ENCODE measurements at regions not wholly inside any gene's neighbourhood (a gene's known extent, or its start where the extent isn't known, plus 50 kb on each side); places are given as distances from the start of the nearest gene placed in this dataset.

DNA sequence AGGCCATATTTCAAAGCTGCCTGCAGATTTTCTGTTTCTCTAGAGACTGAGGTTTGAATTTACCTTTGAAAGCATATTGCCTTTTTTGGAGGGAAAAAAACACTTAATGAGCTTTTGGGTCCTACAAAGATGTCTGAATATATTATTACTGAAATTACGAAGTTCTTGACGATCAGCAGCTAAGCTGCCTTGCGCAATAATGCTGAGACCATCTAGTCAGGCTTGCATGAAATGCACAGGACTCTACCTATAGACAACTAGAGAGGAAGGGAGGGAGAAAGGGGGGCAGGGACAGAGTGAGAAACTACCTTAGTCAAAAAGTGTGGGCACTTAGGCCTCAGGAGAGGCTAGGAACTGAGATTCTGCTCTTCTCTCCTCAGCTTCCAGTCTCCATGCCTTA lies 175.9 kb upstream of the KIF2A start:
- no peak for DNase-seq

DNA sequence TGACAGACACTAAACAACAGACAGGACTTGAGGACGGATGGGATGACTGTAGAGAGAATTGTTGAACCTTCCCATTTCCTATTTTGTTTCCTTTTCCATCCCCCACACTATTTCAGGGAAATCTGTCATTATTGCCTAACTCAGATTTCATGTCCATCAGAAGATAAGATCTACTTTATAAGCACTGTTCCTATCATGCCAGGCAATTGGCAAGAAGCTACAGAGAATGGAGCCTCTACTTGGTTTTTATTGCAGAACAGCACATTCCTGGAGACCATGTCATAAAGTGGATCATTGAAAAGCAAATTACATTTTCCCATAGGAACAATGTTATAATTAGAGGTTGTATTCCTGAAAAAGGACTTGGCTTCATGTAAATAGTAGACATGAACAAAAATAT lies 173.7 kb upstream of the KIF2A start:
- no peak for DNase-seq

DNA sequence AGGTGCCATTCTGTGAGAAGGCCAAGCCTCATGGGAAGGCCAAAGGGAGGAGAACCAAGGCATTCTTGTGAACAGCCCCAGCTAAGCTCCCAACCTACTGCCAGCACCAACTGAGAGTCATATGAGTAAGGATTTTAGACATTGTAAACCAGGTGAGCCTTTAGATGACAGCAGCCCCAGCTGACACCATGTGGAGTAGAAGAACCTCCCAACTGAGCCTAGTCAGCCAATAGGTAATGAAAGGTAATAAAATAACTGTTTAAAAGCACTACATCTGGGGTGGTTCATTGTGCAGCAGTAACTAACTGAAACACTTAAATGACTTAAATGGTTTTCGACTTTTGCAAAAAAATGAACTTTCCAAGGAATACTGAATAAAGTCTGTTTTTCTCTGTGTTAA lies 172.6 kb upstream of the KIF2A start:
- no peak for DNase-seq

DNA sequence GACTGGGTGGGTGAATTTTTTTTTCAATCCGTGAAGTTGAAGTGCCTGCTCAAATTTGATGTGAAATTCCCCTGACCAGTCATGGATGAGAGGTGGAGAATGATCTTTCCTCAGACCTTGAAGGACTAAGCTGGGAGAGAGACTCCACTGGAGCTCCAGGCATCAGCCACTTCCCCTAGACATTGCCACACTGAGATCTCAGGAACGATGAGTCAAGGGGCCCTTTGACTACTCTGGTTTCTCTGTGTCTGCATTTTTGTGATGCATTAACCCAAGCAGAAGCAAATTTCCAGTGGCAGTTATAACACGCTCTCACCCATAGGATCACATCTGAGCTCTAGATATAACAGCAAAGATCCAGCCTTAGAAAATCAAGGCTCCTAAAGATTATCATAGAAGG lies 171.2 kb upstream of the KIF2A start:
- DNase-seq = no peak

DNA sequence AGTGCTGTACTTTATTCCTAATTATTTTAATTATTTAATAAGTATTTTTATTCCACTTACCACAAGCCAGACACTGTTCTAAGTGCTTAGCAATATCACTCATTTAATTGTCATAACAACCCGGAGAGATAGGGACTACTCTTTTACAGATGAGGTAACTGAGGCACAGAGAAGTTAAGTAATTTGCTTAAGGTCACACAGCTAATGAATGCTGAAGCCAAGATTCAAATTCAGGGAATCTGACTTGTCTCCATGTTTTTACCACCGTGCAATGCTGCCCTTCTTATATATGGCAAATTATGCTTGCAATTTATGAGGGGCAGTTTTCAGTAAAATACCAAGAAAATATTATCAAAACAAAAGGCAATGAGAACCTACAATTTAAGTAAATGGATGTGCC lies 168.4 kb upstream of the KIF2A start:
- DNase-seq = no peak

DNA sequence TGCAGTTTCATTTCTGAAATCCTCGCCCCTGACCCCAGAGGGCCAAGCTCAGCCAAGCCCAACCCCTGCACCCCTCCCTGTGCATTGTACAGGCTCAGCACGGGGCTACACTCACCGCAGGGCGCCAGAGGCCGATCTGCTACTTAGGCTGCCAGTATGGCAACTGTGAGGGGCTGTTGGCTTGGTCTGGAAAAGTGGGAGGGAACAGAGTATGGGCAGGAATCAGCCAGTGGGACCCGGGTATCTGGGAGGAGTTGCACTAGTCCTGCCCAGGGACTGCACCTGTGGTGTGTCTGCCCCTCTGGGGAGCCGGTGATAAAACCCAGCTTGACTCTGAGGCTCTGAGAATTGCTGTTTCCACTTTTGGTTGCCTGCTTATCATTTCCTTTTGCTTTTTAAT lies 167.4 kb upstream of the KIF2A start:
- no peak for DNase-seq

DNA sequence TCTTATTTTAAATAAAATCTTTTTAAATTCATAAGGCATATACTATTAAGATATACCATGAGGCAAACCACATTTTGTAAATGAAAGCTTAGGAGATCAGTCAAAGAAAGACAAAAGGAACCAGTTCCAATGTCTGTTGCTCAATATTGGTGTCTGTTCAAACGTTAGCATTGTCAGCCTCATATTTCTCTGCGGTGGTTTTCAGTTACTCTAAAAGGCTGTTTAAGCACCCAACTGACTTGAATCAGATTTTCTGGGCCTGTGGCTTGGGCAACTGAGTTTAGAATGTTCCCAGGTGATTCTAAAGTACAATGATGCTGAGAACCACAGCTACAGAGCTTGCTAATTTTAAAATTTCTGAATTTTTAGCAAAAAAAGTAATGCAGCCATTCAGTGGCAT lies 166.3 kb upstream of the KIF2A start:
- DNase-seq = no peak

DNA sequence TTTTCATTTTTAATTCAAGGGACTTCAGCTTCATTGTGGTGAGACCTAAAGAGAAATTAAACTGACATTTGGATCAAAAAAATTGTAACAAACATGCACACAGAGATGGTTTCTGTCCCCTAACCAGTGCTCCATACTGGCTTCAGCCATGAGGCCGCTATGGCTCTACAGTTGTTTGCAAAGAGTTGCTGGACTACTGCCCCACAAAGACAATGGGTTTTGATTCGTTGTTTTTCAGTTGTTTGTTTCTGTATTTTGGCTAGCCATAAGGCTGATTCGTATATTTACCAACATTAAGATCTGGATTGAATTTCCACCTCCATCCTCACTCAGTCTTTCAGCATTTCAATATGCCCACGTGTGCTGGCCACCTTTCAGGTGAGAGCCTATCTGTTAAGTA lies 163.7 kb upstream of the KIF2A start:
- no peak for DNase-seq

DNA sequence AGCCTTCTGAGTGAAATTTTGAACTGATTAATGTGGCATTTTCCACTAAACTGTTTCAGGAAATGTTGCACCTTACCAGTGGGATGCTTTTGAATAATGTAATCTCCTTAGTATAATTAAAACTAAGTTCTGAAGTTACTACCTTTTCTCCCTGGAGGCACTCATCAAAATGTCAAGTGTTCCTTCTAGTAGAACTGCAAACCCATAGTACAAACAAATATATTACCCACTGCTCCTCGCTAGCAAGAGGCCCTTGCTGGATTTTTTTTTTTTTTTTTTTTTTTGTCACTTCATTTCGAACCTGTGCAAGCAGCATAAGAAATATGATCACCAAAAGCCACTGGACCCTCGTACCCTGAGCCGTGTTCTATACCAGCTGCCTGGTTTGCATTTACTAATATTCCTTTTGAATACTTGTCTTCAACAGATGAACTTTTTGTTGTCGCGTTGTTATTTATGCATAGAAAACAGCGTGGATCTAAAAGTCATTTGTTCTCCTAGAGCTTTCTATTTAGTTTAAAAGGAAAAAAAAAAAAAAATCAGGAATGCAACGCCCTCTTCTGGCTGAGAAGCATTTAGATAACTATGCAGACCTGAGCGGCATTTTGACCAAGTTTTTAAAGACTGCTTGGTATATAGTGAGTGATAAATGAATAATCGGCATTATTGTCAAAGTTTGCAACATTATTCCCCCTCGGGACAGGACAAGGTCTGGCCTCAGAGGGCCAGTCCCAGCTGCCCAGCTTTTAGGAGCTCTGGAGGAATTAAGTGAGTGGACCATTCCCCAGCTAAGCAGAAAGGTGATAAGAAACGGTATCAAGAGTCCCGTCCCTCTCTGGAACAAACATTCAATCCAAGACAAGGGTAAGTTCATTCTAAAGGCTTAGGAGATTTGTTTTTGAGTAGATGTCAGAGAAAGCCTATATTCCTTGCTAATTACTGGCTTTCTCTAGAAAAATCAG lies 162.5 kb upstream of the KIF2A start:
- DNase-seq = peak; percentile 11

DNA sequence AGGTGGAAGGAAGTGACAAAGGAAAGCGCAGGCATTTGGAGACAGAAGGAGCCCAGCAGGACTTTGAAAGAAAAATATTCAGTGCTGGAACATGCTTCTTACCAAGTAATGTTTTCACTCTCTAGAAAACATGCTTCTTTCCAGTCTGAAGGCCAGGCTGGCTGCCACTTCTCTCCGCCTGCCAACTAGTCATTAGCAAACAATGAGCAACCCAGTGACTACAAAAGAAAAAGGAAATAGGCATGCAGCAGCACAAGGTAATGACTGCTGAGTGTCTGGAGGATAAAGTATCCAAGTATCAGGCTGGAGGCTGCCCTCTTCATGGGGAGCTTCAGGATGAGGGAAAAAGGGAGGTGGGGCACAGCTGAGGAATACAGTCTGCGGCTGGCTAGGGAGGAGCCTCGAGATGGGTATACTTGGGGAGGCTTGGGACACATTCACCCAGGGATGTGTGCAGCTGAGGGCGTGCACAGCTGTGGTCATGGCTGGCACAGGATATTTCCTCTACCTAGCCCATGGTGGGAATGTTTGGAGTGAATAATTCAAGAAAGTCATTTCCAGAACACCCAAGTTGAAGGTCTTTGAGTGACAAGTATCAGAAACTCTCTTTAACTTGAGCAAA lies 161.5 kb upstream of the KIF2A start:
- no peak for DNase-seq

DNA sequence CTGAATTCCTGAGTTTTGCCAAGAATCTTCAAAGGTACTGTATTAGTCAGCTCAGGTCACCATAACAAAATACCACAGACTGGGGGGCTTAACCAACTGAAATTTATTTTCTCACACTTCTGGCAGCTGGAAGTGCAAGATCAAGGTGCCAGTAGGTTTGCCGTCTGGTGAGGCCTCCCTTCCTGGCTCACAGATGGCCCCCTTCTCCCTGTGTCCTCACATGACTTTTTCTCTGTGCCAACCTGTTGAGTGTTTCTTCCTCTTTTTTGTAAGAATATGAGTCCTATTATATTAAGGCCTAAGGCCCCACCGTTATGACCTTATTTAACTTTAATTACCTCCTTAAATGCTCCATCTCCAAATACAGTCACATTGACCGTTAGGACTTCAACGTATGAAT lies 156.1 kb upstream of the KIF2A start:
- DNase-seq = no peak

DNA sequence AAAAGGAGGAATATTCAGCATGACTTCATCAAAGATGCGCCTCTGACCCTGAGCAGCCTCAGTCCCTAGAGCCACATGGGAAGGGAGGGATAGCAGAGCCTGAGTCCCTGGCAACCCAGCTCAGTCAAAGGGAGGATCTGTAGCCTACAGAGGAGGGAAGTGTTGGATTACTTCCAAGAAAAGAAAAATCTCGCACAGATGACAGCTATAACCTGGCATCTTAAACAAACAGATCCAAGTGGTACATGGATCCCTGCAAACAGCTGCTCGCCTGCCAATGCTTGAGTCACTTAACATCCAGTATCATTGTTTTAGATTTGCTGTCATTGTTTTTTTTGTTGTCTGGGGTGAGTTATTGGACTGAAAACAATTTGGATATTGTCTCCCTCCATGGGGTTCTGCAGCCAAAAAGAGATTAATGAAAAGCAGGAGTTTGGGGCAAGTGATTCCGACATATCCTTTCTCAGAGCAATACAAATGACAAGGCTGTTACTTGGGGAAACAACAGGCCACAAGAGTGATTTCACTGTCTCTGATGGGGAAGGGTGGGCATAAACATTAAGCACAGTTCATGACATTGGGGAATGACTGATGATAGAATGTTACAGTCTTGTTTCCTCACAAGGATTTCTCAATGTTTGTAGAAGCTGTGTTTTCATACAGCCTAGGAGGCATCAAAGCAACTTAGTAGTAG lies 153.5 kb upstream of the KIF2A start:
- peak; percentile 35 for DNase-seq

DNA sequence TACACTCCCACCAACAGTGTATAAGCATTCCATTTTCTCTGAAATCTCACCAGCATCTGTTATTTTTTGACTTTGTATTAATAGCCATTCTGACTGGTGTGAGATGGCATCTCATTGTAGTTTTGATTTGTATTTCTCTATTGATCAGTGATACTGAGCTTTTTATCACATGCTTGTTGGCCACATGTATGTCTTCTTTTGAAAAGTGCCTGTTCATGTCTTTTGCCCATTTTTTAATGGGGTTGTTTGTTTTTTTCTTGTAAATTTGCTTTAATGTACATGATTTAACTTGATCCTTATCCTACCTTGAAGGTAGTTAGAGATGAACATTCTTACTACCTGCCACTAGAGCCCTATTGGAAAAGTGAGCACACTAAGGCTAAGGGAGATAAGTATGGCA lies 151.2 kb upstream of the KIF2A start:
- no peak for DNase-seq

DNA sequence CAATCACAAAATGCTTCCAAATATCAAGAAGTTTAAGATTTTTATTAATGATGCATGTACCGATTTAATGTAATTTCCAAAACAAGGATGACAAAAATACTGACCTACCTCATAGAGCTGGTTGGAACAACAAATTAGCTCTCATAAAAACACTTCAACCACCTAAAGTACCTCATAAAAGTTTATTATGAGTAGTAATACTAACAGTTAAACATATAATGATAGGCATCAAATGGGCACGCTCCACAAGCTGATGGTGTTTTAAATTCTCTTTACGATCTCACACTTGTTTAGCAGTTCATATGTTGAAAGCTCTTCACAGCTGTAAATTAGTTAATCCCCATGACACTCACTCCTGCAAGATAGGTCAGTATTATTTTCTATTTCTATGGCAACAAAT lies 150.0 kb upstream of the KIF2A start:
- no peak for DNase-seq

DNA sequence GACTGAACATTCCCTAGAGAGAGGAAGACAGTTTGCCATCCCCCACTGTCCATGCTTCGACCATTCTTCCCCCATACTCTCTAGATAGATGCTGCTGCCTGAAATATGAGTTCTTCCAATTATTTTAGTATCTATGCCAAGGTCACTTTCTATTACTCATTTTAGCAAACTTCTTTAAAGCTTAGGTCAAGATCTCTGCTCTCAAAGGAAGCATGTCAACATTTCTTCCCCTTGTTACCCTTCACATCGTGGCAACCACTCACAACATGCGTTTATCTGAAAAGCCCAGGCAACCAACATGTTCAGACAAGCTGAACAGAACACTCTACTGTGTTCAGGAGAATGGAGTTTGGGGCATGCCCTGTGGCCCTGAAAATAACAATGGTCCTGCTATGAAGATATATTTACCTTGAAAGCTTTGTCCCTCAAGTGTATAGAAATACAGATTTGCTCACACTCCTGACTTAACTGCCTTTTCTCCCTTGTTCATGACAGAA lies 138.4 kb upstream of the KIF2A start:
- DNase-seq = no peak

DNA sequence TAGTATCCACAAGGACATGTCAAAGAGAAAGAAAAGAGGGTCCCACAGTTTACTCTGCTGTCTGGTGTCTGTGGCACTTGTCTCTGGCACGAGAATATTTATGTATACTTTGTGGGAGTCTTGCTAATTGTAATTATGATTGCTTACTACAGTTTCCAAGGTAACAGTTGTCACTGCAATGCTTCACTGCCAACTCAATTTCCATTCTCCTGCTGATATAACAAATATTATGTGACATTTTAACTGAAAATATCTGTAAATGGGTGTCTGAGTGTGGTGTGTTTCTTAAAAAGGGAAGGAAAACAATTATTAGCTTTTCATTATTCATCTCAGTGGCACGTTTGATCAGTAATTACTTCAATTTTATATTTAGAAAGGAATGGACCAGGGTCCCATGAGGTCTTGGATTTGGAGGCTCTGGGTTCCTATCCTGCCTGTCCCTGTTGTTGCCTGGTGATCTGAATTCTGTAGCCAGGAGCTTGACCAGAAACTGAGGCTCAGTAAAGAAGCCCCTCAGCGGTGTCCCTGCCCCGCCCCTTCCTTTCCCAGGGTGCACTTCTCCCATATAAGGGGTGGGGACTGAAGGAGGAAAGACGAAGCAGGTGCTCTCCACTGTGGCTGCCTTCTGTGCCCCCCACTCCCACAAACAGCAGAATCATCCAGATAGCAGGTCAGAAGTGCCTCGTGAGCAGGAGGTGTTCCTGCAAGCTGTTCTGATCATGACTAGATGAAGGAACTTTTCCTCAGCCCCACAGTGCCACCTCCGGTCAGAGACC lies 137.3 kb upstream of the KIF2A start:
- DNase-seq = no peak

DNA sequence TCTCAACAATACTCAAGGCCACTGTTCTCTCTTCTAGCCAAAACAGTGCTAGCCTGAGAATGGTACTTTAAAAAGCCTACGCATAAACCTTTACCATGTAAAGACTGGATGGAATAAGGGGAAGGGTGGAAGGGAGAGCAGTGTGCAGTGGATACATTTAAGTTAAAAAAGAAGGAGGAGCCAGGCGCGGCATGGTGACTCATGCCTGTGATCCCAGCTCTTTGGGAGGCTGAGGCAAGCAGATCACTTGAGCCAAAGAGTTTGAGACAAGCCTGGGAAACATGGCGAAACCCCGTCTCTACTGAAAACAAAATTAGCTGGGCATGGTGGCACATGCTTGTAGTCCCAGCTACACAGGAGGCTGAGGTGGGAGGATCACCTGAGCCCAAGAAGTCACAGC lies 127.7 kb upstream of the KIF2A start:
- no peak for DNase-seq

DNA sequence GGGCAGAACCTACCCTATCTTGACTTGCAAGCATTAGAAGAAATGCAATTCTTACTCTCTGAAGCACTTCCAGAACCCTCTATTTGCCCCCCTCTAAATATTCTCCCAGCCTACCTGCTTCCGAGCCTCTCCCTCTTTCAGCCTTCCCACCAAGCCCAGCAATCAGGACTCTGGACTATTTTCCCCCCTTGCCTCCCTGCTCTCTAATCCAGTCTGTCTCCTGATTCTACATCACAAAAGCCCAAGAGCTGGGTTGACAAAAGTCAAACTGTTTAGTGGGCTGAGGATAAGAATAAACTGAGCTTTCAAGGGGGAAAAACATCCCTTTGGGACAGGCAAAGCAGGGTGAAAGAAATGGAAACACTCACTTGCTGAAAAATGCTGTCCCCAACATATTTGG lies 123.2 kb upstream of the KIF2A start:
- DNase-seq = no peak

DNA sequence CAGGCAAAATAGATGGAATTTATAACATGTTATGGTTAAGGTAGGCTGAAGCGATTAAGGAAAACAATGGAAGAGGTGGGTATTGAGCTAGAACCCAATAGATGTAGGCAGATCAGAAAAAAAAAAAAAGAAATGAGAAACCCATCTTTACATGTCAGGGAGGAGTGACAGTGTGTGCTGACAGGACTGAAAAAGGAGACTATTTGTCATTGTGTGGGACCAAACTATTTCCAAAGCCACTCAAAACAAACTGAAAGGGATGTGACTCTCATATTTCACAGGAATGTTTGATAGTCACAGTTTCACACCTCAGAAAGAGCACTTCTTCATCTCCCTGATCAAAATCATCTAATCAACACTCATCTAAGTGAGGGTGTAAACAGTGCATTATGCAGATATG lies 122.3 kb upstream of the KIF2A start:
- DNase-seq = no peak

DNA sequence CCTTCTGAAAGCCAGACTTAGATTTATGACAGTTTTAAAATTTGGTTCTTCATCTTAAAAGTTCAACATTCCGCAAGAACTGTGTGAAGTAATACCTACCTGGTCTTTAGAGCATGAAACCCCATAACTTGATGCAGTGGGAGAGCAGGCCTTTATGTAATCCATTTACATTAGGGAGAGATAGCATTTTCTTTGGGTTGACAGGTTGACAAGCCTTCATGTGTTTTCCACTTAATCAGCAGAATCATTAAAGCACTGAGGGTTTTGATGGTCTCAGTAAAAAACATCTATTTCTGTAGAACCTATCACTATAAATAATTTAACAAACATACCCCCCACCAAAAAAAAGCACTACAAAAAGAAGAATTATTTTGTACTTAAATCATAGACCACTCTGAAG lies 121.6 kb upstream of the KIF2A start:
- DNase-seq = no peak

DNA sequence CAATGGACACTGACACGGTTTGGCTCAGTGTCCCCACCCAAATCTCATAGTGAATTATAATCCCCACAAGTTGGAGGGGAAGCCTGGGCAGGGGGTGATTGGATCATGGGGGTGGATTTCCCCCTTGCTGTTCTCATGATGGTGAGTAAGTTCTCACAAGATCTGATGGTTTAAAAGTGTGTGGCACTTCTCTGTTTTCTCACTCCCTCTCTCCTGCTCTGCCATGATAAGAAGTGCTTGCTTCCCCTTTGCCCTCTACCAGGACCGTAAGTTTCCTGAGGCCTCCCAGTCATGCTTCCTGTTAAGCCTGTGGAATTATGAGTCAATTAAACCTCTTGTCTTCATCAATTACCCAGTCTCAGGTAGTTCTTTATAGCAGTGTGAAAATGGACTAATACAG lies 115.8 kb upstream of the KIF2A start:
- DNase-seq = no peak

DNA sequence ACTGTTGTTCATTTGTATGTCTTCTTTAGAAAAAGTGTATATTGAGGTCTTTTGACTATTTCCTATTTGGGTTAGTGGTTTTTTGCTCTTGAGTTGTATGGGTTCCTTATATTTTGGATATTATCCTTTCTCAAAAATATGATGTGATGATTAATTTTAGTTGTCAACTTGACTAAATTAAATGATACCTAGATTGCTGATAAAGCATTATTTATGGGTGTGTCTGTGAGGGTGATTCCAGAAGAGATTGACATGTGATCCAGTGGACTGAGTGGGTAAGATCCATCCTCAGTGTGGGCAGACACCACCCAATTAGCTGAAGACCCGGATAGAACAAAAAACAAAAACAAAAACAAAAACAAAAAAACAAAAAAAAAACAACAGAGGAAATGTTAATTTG lies 115.1 kb upstream of the KIF2A start:
- DNase-seq = no peak

DNA sequence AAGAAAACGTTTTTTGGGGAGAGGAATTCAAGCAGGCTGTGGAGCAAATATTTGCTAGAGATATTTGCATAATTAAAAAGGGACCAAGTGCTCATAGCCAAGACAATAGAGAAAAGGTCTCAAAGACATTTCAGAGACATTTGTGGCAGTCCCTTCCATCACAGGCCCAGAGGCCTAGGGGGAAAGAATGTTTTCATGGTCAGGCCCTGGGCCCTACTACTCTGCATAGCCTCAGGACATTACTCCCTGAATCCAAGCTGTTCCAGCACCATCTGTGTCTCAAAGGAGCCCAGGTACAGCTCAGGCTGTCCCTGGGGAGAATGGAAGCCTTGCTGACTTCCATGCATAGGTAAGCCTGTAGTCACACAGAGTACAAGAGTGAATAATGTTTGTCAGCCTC lies 113.0 kb upstream of the KIF2A start:
- no peak for DNase-seq
